GM12874 (cell line): ENCODE measurements at regions not wholly inside any gene's neighbourhood (a gene's known extent, or its start where the extent isn't known, plus 50 kb on each side); places are given as distances from the start of the nearest gene placed in this dataset.

Experiments
- TF ChIP-seq, protein P1 (sequence below): IDR thresholded peaks from 2 replicates; pipeline ENCODE4 v1.5.1; 2011; ENCODE audit warnings: low read depth, mild to moderate bottlenecking, control low read depth, low read length, moderate library complexity; ENCODE audit not compliant: insufficient read depth

DNA sequence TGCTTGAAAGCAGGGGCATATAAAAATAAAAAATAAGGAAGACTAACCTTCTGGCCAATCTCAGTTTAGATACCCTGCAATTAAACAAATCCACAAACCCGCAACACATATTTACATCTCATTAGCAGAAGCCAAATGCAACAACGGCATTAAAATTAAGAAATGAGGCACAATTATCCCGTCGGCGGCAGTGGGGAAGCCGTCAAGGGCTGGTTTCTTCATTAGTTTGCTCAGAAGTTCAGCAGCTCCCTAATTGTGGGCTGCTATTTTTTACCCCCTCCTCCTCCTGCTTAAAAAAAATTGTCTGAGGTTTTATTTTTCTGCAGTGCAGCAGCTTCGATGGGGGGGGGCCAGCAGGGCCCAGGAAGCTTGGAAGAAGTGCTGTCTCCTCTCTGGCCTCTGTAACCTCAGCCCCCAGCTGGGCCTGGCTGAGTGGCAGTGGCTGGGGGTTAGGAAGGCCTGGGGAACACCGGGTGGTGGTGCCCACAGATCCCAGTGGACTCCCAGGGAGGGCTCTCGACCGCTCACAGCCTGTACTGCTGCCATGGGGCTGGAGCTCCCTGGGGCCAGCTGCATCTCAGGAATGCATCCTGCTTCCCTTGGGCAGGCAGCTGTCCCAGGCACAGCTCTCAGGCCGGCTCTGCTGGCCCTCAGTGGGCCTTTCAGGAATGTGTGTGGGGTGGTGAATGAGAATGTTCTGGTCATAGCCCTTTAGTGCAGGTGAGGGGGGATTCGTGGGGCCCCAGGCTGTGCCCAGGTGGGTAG is 148.7 kb upstream of the B3GAT1 start:
- TF ChIP-seq, protein P1, sequence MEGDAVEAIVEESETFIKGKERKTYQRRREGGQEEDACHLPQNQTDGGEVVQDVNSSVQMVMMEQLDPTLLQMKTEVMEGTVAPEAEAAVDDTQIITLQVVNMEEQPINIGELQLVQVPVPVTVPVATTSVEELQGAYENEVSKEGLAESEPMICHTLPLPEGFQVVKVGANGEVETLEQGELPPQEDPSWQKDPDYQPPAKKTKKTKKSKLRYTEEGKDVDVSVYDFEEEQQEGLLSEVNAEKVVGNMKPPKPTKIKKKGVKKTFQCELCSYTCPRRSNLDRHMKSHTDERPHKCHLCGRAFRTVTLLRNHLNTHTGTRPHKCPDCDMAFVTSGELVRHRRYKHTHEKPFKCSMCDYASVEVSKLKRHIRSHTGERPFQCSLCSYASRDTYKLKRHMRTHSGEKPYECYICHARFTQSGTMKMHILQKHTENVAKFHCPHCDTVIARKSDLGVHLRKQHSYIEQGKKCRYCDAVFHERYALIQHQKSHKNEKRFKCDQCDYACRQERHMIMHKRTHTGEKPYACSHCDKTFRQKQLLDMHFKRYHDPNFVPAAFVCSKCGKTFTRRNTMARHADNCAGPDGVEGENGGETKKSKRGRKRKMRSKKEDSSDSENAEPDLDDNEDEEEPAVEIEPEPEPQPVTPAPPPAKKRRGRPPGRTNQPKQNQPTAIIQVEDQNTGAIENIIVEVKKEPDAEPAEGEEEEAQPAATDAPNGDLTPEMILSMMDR = no peak

DNA sequence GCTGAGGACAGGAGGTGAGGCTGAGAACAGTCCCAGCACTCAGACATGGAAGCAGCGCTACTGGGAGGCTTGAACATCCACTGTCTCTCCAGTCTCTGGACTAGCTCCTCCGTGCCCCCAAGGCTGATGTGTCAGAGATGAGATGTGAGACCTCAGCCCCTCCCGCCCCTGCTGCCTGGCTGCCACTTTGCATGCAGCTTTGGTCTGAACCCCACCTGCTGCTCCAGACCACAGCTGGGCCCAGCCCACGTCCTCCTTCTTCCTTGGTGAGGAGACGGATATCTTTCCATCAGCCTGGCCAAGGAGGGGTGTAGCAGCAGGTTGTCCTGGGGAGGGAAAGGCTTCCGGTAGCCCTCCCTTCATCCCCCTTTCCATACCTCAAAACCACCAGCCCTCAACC is 148.0 kb upstream of the B3GAT1 start:
- TF ChIP-seq, protein P1 = no peak

DNA sequence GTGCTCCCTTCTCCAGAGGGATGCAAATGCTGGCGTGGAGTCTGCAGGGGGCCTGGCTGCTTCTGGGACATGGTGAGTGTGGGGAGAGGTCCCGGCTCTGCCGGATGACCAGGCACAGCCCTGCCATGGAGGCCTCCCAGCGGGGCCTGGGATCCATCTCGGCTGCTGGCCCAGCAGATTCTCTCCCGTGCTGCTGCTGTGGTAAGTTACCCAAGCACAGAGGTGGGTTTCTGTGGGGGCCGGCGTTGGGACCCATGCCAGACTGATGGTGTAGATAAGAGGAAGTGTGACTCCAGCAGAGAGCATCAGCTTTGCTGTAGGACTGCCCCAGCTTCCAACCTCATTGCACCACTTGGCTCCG is 147.5 kb upstream of the B3GAT1 start:
- TF ChIP-seq, protein P1 = no peak

DNA sequence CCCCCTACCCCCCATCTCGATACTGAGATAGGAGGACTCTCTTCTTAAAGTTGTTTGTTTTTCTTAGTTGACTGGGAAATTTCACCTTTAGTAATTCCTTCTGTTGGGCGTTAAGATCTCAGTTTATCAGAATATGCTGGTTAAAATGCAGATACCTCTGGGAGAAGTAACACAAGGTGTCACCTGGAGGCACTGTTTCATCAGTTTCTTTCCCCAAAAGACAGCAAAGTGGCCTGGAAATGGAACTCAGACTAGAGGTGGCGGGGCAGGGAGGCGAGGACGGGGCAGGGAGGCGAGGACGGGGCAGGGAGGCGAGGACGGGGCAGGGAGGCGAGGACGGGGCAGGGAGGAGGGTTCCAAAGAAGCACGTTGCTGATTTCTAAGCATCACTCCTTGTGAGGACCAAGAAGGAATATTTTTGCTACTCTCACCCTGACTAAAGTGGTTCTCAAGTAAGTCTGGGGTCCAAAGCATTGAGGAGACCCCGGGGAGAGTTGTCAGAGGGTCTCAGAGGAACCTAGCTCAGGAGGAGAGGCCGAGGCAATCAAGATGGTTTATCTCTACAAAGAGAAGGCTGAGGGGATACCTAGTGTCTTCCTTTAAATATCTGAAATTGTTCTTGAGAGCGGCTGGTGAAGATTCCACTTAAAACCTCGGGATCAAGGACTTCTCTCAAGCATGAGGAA is 147.0 kb upstream of the B3GAT1 start:
- TF ChIP-seq, protein P1 = no peak

DNA sequence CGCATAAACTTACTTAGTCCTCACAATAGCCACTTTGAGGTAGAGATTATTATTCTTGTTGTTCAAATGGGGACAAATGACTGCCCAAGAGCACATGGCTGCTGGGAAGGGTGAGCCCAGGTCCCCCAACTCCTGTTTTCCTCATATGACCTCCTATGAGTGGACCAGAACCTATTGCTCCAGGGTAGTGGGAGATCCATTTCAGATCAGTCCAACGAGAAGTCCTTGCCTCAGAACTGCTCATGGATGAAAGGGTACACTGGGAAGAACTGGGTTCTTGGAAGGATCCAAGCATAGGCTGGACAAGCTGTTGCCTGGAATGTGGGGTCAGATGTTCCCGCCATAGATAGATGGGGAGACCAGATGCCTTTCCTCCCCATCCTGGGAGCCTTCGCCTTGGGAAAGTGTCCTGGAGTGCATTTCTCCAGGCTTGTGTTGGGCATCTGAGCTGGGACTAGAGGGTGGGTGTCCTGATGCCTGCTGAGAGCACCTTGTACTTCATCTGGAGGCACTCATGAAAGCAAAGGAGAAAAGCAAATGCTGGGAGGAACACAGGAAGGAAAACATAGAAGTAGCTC is 146.3 kb upstream of the B3GAT1 start:
- TF ChIP-seq, protein P1 = no peak

DNA sequence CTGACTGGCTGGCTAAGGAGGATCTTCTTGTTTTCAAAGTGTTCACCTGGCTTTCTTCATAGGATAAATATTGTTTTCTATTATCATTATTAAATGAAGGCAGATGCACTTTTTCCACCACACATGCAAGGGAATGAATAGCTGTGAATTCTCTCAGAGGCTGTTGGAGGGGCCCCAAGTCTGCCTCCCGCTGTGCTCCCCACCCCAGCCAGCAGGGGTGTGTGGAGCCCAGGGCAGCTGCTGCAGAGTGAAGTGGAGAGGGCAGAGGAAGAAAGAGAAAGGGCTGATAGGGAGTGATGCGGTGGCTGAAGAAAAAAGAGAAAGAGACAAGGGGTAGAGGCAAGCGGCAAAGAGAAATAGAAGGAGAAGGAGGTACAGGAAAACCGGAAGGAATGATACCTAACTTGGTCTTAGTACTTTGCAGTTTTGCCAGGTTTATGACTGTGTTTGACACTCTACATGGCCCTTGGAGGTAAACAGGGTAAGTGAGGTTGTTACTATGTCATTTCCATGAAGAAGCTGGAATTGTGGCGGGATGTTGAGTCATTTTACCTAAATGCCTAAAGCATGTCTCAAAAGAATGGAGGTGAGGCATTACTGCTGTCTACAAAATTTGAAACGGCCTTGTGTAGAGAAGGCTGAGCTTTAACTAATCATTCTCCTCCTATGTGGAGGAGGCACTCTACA is 145.7 kb upstream of the B3GAT1 start:
- TF ChIP-seq, protein P1 = no peak

DNA sequence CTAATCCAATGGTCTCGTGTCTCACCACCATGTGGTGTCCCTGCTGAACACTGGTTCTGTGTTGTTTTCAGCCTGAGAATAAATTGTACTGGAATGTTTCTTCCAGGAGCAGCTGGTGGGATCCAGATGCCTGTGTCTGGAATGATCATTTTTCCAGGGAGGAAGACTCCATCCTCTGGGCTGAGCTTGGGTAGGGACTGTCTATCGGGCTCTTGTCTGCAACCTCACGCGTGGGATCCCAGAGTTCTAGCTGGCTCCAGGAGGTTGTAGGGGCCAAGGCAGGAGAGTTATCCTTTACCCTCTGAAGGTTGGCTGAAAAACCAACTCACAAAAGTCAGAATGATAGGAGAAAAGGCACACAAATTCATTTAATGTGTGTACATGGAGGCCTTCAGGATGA is 144.1 kb upstream of the B3GAT1 start:
- TF ChIP-seq, protein P1 = no peak
